HEK293 (cell line): ENCODE measurements at regions not wholly inside any gene's neighbourhood (a gene's known extent, or its start where the extent isn't known, plus 50 kb on each side); places are given as distances from the start of the nearest gene placed in this dataset.

Experiments
- CTCF ChIA-PET: fragments of 350-600 bp; formaldehyde crosslinking; extraction: SDS; loops from one replicate; lab custom pipeline; 2021; ENCODE audit warnings: antibody characterized with exemption; lab: Yijun Ruan, JAX
- POLR2A ChIA-PET: fragments of 300-600 bp; formaldehyde crosslinking; extraction: SDS; loops from one replicate; lab custom pipeline; 2020; ENCODE audit warnings: antibody characterized with exemption, inconsistent platforms; lab: Yijun Ruan, JAX
- H3K27ac ChIP-seq: fragments of 200-500 bp; sonication (Bioruptor generic); 2 replicates; pipeline ENCODE4 v1.5.1; 2014; ENCODE audit warnings: low read depth, low read length, control low read depth, inconsistent platforms; ENCODE audit errors: extremely low read depth
- H3K36me3 ChIP-seq, 2 experiments: fragments of 200-500 bp in 1 of 2; sonication (Bioruptor generic) in 1 of 2; 1 replicate in 1 of 2; 2 replicates in 1 of 2; pipeline ENCODE4 v1.5.1; 2014 to 2017; ENCODE audit warnings: inconsistent platforms in 2 of 2, low read length in 2 of 2; ENCODE audit not compliant: control insufficient read depth in 2 of 2, insufficient read depth in 1 of 2
- H3K4me1 ChIP-seq: fragments of 200-500 bp; sonication (Bioruptor generic); 2 replicates; pipeline ENCODE4 v1.5.1; 2014; ENCODE audit warnings: mild to moderate bottlenecking, low read length, inconsistent platforms; ENCODE audit not compliant: control insufficient read depth, insufficient read depth
- H3K4me3 ChIP-seq: 2 replicates; pipeline ENCODE4 v1.5.1; 2011; ENCODE audit warnings: low read depth, mild to moderate bottlenecking, control low read depth, low read length, moderate library complexity
- H3K9me3 ChIP-seq: fragments of 200-500 bp; sonication (Bioruptor generic); 2 replicates; pipeline ENCODE4 v1.5.1; 2014; ENCODE audit warnings: low read depth, low read length, inconsistent platforms; ENCODE audit not compliant: control insufficient read depth, insufficient read depth
- GLI4 ChIP-seq: fragments of 450-650 bp; formaldehyde crosslinking; IDR thresholded peaks from 2 replicates; pipeline ENCODE4 v1.5.1; 2016; ENCODE audit warnings: missing biosample characterization, missing genetic modification characterization
- PBX3 ChIP-seq: sonication (generic); formaldehyde crosslinking; IDR thresholded peaks from 2 replicates; pipeline ENCODE4 v1.8.1; 2022; ENCODE audit warnings: mild to moderate bottlenecking, moderate library complexity, missing genetic modification reagents
- TSHZ1 ChIP-seq: fragments of 450-650 bp; formaldehyde crosslinking; IDR thresholded peaks from 2 replicates; pipeline ENCODE4 v1.5.1; 2016; ENCODE audit warnings: missing biosample characterization, missing genetic modification characterization, borderline replicate concordance
- YY1 ChIP-seq: fragments of 450-650 bp; formaldehyde crosslinking; IDR thresholded peaks from 2 replicates; pipeline ENCODE4 v1.5.1; 2018; ENCODE audit warnings: missing biosample characterization, missing genetic modification characterization
- ZNF155 ChIP-seq: fragments of 450-650 bp; formaldehyde crosslinking; IDR thresholded peaks from 2 replicates; pipeline ENCODE4 v1.5.1; 2016; ENCODE audit warnings: missing biosample characterization, missing genetic modification characterization
- ZNF248 ChIP-seq: fragments of 450-650 bp; formaldehyde crosslinking; IDR thresholded peaks from 2 replicates; pipeline ENCODE4 v1.5.1; 2017; ENCODE audit warnings: missing biosample characterization, missing genetic modification characterization
- ZNF280C ChIP-seq: fragments of 450-650 bp; formaldehyde crosslinking; IDR thresholded peaks from 2 replicates; pipeline ENCODE4 v1.5.1; 2016; ENCODE audit warnings: missing biosample characterization, missing genetic modification characterization
- ZNF280D ChIP-seq: fragments of 450-650 bp; formaldehyde crosslinking; IDR thresholded peaks from 2 replicates; pipeline ENCODE4 v1.5.1; 2016; ENCODE audit warnings: missing biosample characterization, missing genetic modification characterization
- ZNF354C ChIP-seq: fragments of 450-650 bp; formaldehyde crosslinking; IDR thresholded peaks from 2 replicates; pipeline ENCODE4 v1.5.1; 2016; ENCODE audit warnings: missing biosample characterization, missing genetic modification characterization, low read depth, borderline replicate concordance
- ZNF518A ChIP-seq: fragments of 450-650 bp; formaldehyde crosslinking; conservative IDR thresholded peaks from 2 replicates; pipeline ENCODE4 v1.5.1; 2016; ENCODE audit warnings: low read depth, missing biosample characterization, missing genetic modification characterization

GRCh38 chr9:81108391-81108790, 581.0 kb downstream of the TLE1 start:
- no peaks in the 10 kb centered on the region for H3K9me3 ChIP-seq
- no peaks in the 10 kb centered on the region for H3K4me1 ChIP-seq
- no peak overlapping the region for H3K27ac ChIP-seq
- POLR2A ChIA-PET: no interaction called here
- TF ChIP-seq PBX3 (CRISPR knock-in tag) (no peak), ZNF518A (no peak), TSHZ1 (tag by site-specific recombination) (no peak), ZNF354C (tag by site-specific recombination) (no peak), YY1 (tag by site-specific recombination) (no peak)
- TF ChIP-seq, all 188 proteins: peak for 0
- Histone ChIP-seq H3K36me3 (no peaks in the 10 kb centered on the region), H3K4me3 (no peak overlapping the region)
- CTCF ChIA-PET: no interaction called here

- no peaks in the 10 kb centered on the region for H3K9me3 ChIP-seq
- CTCF ChIA-PET: interaction anchor here (0.6 to 1.6 kb wide), 7 partner anchors 8 to 97 kb away, joined by 3 to 7 read pairs (median 4); no protein-coding TSS in a partner anchor
- H3K4me1 ChIP-seq: no peaks in the 10 kb centered on the region
- no peak for TF ChIP-seq ZNF248 (tag by site-specific recombination)
- no peak for TF ChIP-seq ZNF280D (tag by site-specific recombination)
- TF ChIP-seq ZNF155: no peak
- no peak for TF ChIP-seq ZNF280C (tag by site-specific recombination)
- TF ChIP-seq GLI4: no peak
- TF ChIP-seq, all 188 proteins: peak for 0
- POLR2A ChIA-PET: interaction anchor here (0.7 kb wide), 2 partner anchors 141 to 1386 kb away, joined by 4 to 5 read pairs; no protein-coding TSS in a partner anchor
- H3K36me3 ChIP-seq: no peaks in the 10 kb centered on the region
- H3K4me3 ChIP-seq: no peak overlapping the region
- no peak overlapping the region for H3K27ac ChIP-seq
These were observed 585.5 kb downstream of the TLE1 start for GRCh38 chr9:81103597-81104471.
